ENCODE measurements at regions not wholly inside any gene's neighbourhood (a gene's known extent, or its start where the extent isn't known, plus 50 kb on each side); places are given as distances from the start of the nearest gene placed in this dataset.

DNA sequence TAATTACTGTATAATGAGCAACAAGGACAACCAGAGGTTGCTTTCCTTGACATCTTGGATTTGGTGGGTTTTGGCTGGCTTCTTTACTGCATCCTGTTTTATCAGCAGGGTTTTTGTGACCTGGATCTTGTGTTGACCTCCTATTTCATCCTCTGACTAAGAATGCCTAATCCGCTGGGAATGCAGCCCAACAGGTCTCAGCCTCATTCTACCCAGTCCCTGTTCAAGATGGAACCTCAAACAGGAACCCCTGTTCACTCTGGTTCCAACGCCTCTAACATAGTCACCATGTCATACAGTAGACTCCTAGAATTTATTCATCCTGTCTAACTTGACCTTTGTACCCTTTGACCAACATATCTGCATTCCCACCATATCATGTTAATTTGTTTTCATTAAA, 183.8 kb upstream of the SOX9 start:
- POLR2A ChIA-PET, result no interaction called here
- Mint-ChIP-seq H3K36me3 (ENCODE audit: insufficient read depth, unreplicated experiment) (no peaks in the 10 kb centered on the region), H3K27ac (ENCODE audit: low read depth, unreplicated experiment) (no peak overlapping the region), H3K27me3 (ENCODE audit: insufficient read depth, unreplicated experiment) (no peaks in the 10 kb centered on the region), H3K4me3 (ENCODE audit: unreplicated experiment) (no peak overlapping the region), H3K9me3 (ENCODE audit: unreplicated experiment) (no peaks in the 10 kb centered on the region), H3K4me1 (ENCODE audit: insufficient read depth, unreplicated experiment) (no peaks in the 10 kb centered on the region)
- TF ChIP-seq, protein P1, sequence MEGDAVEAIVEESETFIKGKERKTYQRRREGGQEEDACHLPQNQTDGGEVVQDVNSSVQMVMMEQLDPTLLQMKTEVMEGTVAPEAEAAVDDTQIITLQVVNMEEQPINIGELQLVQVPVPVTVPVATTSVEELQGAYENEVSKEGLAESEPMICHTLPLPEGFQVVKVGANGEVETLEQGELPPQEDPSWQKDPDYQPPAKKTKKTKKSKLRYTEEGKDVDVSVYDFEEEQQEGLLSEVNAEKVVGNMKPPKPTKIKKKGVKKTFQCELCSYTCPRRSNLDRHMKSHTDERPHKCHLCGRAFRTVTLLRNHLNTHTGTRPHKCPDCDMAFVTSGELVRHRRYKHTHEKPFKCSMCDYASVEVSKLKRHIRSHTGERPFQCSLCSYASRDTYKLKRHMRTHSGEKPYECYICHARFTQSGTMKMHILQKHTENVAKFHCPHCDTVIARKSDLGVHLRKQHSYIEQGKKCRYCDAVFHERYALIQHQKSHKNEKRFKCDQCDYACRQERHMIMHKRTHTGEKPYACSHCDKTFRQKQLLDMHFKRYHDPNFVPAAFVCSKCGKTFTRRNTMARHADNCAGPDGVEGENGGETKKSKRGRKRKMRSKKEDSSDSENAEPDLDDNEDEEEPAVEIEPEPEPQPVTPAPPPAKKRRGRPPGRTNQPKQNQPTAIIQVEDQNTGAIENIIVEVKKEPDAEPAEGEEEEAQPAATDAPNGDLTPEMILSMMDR (IDR thresholded peaks at IDR 0.05; ENCODE audit: unreplicated experiment), result no peak
- intact Hi-C loops (cut with micrococcal nuclease), result no loop called here
- DNase-seq (ENCODE audit: unreplicated experiment), result no peak
- CTCF ChIA-PET, result no interaction called here
- no TSS peak for BruUV-seq (replicated peaks)

- intact Hi-C loops (cut with micrococcal nuclease), result no loop called here
- ChIA-PET POLR2A (no interaction called here), CTCF (no interaction called here)
- H3K9me3 Mint-ChIP-seq (ENCODE audit: unreplicated experiment), result no peaks in the 10 kb centered on the region
- no peak overlapping the region for H3K4me3 Mint-ChIP-seq (ENCODE audit: unreplicated experiment)
- no peaks in the 10 kb centered on the region for H3K27me3 Mint-ChIP-seq (ENCODE audit: insufficient read depth, unreplicated experiment)
- H3K36me3 Mint-ChIP-seq (ENCODE audit: insufficient read depth, unreplicated experiment), result no peaks in the 10 kb centered on the region
- BruUV-seq (replicated peaks), result no TSS peak
- no peak overlapping the region for H3K27ac Mint-ChIP-seq (ENCODE audit: low read depth, unreplicated experiment)
- H3K4me1 Mint-ChIP-seq (ENCODE audit: insufficient read depth, unreplicated experiment), result no peaks in the 10 kb centered on the region
- TF ChIP-seq, protein P1 (IDR thresholded peaks at IDR 0.05; ENCODE audit: unreplicated experiment), result no peak
- DNase-seq (ENCODE audit: unreplicated experiment), result no peak
Observed at GRCh38 chr17:71937914-71938313, 182.9 kb upstream of the SOX9 start.

- POLR2A ChIA-PET, result interaction anchor here (0.6 to 1.6 kb wide), 2 partner anchors 10 to 136 kb away, joined by 3 to 6 read pairs; no protein-coding TSS in a partner anchor
- Mint-ChIP-seq H3K4me3 (ENCODE audit: unreplicated experiment) (no peak overlapping the region), H3K27ac (ENCODE audit: low read depth, unreplicated experiment) (no peak overlapping the region), H3K9me3 (ENCODE audit: unreplicated experiment) (no peaks in the 10 kb centered on the region), H3K4me1 (ENCODE audit: insufficient read depth, unreplicated experiment) (no peaks in the 10 kb centered on the region), H3K36me3 (ENCODE audit: insufficient read depth, unreplicated experiment) (no peaks in the 10 kb centered on the region), H3K27me3 (ENCODE audit: insufficient read depth, unreplicated experiment) (no peaks in the 10 kb centered on the region)
- no TSS peak for BruUV-seq (replicated peaks)
- intact Hi-C loops (cut with micrococcal nuclease), result no loop called here
- no peak for DNase-seq (ENCODE audit: unreplicated experiment)
- TF ChIP-seq, protein P1 (IDR thresholded peaks at IDR 0.05; ENCODE audit: unreplicated experiment), result no peak
- CTCF ChIA-PET, result no interaction called here
Observed at GRCh38 chr17:71938340-71939010, 182.3 kb upstream of the SOX9 start.

- no peak for DNase-seq (ENCODE audit: unreplicated experiment)
- intact Hi-C loops (cut with micrococcal nuclease), result no loop called here
- peaks cover 12% of the 10 kb centered on the region for H3K9me3 Mint-ChIP-seq (ENCODE audit: unreplicated experiment)
- no peak overlapping the region for H3K27ac Mint-ChIP-seq (ENCODE audit: low read depth, unreplicated experiment)
- no peak overlapping the region for H3K4me3 Mint-ChIP-seq (ENCODE audit: unreplicated experiment)
- TF ChIP-seq, protein P1 (IDR thresholded peaks at IDR 0.05; ENCODE audit: unreplicated experiment), result no peak
- BruUV-seq (replicated peaks), result no TSS peak
- ChIA-PET CTCF (no interaction called here), POLR2A (no interaction called here)
- no peaks in the 10 kb centered on the region for H3K4me1 Mint-ChIP-seq (ENCODE audit: insufficient read depth, unreplicated experiment)
- H3K36me3 Mint-ChIP-seq (ENCODE audit: insufficient read depth, unreplicated experiment), result no peaks in the 10 kb centered on the region
- no peaks in the 10 kb centered on the region for H3K27me3 Mint-ChIP-seq (ENCODE audit: insufficient read depth, unreplicated experiment)
Observed at GRCh38 chr17:71941920-71942319, 178.9 kb upstream of the SOX9 start.

Measured in MCF 10A (cell line).